AG04450 (cell line): ENCODE measurements at regions not wholly inside any gene's neighbourhood (a gene's known extent, or its start where the extent isn't known, plus 50 kb on each side); places are given as distances from the start of the nearest gene placed in this dataset.

Source experiments
- CTCF ChIA-PET: fragments of 300-600, 350-600 bp; formaldehyde crosslinking; extraction: SDS; loops from one replicate; lab custom pipeline; 2022; ENCODE audit warnings: antibody characterized with exemption, inconsistent platforms; lab: Charles Lee
- POLR2A ChIA-PET: fragments of 350-600 bp; formaldehyde crosslinking; extraction: SDS; loops from one replicate; lab custom pipeline; 2021; ENCODE audit warnings: antibody characterized with exemption, inconsistent platforms; lab: Yijun Ruan, JAX
- DNase-seq: peaks from one replicate; pipeline ENCODE4 v3.0.0-alpha.2; 2011; ENCODE audit warnings: low read depth, low spot score
- H3K27ac ChIP-seq: one replicate; pipeline ENCODE4 v1.5.1; 2012; ENCODE audit warnings: low read depth, low read length, control low read depth
- H3K27me3 ChIP-seq: one replicate; pipeline ENCODE4 v1.6.0; 2012; ENCODE audit warnings: low read length; ENCODE audit not compliant: control insufficient read depth, insufficient read depth
- H3K4me3 ChIP-seq: 2 replicates; pipeline ENCODE4 v1.5.1; 2011; ENCODE audit warnings: mild to moderate bottlenecking, low read depth, low read length, control low read depth
- H3K9me3 ChIP-seq: 2 replicates; pipeline ENCODE4 v1.5.1; 2012; ENCODE audit warnings: low read length; ENCODE audit not compliant: control insufficient read depth, insufficient read depth
- TF ChIP-seq, protein P1 (sequence below): IDR thresholded peaks from 2 replicates; pipeline ENCODE4 v1.5.1; 2011; ENCODE audit warnings: low read depth, low read length, control low read depth, inconsistent platforms

DNA sequence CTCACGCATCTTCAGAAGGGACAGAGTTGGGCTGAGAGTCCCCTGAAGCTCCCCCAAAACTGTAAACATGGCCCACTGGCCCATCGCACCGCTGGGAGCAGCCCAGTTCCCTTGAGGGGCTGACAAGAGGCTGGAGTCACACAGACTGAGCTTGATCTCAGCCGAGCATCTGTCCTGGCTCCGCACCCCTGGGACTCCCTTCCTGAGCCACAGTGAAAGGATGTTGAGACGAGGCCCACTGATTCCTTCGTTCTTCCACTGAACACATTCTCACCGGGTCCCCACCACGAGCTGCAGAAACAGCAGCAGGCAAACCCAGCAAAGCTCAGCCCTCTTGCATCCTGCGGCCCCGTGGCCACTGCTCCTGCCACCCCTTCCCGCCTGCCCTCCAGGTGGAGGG, 145.9 kb upstream of the CIBAR2 start:
- H3K9me3 ChIP-seq = no peaks in the 10 kb centered on the region; the same call in 1 of the 2 replicates
- H3K27me3 ChIP-seq = no peaks in the 10 kb centered on the region
- H3K27ac ChIP-seq = no peak overlapping the region
- POLR2A ChIA-PET = no interaction called here
- no peak for DNase-seq
- TF ChIP-seq, protein P1, sequence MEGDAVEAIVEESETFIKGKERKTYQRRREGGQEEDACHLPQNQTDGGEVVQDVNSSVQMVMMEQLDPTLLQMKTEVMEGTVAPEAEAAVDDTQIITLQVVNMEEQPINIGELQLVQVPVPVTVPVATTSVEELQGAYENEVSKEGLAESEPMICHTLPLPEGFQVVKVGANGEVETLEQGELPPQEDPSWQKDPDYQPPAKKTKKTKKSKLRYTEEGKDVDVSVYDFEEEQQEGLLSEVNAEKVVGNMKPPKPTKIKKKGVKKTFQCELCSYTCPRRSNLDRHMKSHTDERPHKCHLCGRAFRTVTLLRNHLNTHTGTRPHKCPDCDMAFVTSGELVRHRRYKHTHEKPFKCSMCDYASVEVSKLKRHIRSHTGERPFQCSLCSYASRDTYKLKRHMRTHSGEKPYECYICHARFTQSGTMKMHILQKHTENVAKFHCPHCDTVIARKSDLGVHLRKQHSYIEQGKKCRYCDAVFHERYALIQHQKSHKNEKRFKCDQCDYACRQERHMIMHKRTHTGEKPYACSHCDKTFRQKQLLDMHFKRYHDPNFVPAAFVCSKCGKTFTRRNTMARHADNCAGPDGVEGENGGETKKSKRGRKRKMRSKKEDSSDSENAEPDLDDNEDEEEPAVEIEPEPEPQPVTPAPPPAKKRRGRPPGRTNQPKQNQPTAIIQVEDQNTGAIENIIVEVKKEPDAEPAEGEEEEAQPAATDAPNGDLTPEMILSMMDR = no peak
- no peak overlapping the region for H3K4me3 ChIP-seq
- CTCF ChIA-PET = interaction anchor here (1.0 to 1.9 kb wide), 3 partner anchors 17 to 143 kb away, joined by 3 to 7 read pairs (median 6); no protein-coding TSS in a partner anchor

DNA sequence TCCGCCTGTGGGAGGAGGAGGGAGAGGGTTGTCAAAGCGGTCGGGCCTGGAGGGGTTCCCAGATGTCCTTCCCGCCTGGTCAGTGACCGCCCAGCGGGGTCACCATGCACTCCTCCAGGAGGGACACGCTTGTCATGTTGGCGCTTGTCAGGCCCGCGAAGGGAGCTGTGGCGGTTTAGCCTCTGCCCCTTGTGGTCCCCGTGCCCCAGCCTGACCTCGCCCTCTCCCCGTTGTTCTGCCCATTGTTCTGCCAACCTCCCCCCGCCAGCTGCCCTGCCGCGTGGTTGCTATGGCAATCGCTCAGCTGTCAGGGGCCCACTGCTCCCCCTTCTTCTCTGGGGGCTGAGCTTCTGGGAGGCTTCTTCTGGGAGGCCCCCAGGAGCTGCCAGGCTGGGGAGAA, 146.4 kb upstream of the CIBAR2 start:
- ChIA-PET POLR2A (no interaction called here), CTCF (interaction anchor here (1.0 to 1.9 kb wide), 2 partner anchors 17 to 144 kb away, joined by 3 to 7 read pairs; no protein-coding TSS in a partner anchor)
- Histone ChIP-seq H3K4me3 (no peak overlapping the region), H3K27me3 (no peaks in the 10 kb centered on the region), H3K9me3 (no peaks in the 10 kb centered on the region; the same call in 1 of the 2 replicates), H3K27ac (no peak overlapping the region)
- DNase-seq = no peak
- TF ChIP-seq, protein P1 = no peak

DNA sequence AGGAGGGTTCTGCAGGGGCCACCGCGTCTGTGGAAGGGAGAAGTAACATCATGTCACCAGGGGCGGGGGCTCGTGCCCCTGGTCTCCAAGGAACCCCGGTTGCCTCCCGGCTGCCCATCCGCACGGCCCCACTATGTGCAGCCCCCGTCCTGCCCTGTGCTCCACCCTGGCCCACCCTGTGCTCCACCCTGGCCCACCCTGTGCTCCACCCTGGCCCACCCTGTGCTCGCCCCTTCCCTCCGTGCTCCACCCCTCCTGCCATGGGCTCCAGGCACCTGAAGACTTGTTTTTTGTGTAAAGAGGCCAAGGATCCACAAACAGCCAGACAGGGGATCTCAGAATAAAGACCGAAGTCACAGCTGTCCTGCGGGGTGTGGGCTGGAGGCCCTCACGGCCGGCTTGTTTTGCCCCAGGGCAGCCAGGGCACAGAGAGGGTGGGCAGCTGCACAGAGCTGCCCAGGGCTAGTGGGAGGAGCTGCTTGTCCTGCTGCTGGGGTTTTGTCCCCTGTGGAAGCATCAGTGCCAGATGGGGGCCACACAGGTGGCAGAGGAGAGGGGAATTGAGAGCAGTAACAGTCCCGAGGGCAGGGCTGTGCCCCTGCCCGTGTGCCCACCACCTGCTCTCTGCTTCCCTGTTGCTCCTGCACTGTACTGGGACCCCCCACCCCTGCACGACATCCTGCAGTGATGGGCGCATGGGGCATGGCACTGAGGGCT, 147.0 kb upstream of the CIBAR2 start:
- no peak for DNase-seq
- TF ChIP-seq, protein P1 = no peak
- Histone ChIP-seq H3K9me3 (no peaks in the 10 kb centered on the region; the same call in 1 of the 2 replicates), H3K27ac (no peak overlapping the region), H3K27me3 (no peaks in the 10 kb centered on the region), H3K4me3 (no peak overlapping the region)
- CTCF ChIA-PET = no interaction called here
- POLR2A ChIA-PET = no interaction called here

DNA sequence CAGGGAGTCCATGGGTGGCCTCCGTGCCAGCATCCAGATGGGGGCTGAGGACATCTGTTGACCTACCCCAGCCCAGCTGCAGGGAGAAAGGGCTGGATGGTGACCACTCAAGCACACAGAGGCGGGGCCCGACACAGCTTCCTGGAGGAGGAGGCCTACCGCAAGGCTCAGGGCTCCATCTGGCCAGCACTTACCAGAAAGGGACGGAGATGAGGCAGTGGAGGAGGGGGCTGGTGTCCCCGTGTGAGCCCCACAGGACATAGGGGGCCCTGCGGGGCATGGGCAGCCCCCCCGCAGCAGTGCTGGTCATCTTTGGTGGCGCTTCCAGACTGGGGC, 147.5 kb upstream of the CIBAR2 start:
- Histone ChIP-seq H3K27me3 (no peaks in the 10 kb centered on the region), H3K9me3 (no peaks in the 10 kb centered on the region; the same call in 1 of the 2 replicates), H3K4me3 (no peak overlapping the region), H3K27ac (no peak overlapping the region)
- ChIA-PET CTCF (no interaction called here), POLR2A (no interaction called here)
- TF ChIP-seq, protein P1 = no peak
- DNase-seq = no peak

DNA sequence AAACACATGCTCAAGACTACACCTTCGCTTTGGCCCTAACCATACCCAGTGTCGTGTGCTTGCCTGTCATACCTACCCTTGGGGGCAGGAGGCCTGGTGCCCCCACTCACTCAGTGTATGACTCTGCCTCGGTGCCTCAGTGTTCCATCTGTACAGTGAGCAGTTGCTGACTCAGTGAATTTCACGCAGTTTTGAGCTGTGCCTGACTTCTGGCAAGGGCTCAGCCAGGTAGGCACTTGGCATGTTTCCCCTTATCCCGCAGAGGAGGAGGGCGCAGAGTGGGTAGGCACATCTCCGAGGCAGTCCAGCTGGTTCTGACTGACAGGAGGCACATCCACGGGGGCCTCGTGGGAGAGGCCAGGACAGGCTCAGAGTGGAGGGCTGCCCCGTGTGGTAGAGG, 148.9 kb upstream of the CIBAR2 start:
- TF ChIP-seq, protein P1 = no peak
- no peak for DNase-seq
- no peaks in the 10 kb centered on the region for H3K27me3 ChIP-seq
- ChIA-PET CTCF (no interaction called here), POLR2A (no interaction called here)
- H3K4me3 ChIP-seq = no peak overlapping the region
- H3K27ac ChIP-seq = no peak overlapping the region
- no peaks in the 10 kb centered on the region; the same call in 1 of the 2 replicates for H3K9me3 ChIP-seq
